NCI-H1417 treated with DMSO at 0.1 percent for 48 hours (cell line): ENCODE measurements at regions not wholly inside any gene's neighbourhood (a gene's known extent, or its start where the extent isn't known, plus 50 kb on each side); places are given as distances from the start of the nearest gene placed in this dataset.

Experiments
- DNase-seq: peaks from one replicate; lab custom pipeline; 2025; lab: John Stamatoyannopoulos, UW

DNA sequence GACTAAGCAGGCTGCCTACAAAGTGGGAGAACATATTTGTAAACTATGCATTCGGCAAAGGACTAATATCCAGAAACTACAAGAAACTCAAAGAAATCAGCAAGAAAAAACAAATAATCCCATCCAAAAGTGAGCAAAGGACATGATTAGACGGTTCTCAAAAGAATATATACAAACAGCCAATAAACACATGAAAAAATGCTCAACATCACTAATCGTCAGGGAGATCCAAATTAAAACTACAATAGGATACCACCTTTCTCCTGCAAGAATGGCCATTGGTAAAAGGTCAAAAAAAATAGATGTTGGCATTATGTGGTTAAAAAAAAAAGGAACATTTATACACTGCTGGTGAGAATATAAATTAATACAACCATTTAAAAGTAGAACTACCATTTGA is 259.6 kb upstream of the SLITRK3 start:
- DNase-seq = no peak

DNA sequence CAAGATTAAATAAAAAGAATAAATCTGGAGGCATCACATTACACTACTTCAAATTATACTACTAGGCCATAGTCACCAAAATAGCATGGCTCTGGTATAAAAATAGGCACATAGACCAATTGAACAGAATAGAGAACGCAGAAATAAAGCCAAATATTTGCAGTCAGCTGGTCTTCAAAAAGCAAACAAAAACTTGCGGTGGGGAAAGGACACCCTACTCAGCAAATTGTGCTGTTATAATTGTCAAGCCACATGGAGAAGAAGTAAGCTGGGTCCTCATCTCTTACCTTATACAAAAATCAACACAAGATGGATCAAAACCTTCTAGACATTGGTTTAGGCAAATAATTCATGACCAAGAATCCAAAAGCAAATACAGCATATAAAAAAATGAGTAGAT is 259.2 kb upstream of the SLITRK3 start:
- no peak for DNase-seq

DNA sequence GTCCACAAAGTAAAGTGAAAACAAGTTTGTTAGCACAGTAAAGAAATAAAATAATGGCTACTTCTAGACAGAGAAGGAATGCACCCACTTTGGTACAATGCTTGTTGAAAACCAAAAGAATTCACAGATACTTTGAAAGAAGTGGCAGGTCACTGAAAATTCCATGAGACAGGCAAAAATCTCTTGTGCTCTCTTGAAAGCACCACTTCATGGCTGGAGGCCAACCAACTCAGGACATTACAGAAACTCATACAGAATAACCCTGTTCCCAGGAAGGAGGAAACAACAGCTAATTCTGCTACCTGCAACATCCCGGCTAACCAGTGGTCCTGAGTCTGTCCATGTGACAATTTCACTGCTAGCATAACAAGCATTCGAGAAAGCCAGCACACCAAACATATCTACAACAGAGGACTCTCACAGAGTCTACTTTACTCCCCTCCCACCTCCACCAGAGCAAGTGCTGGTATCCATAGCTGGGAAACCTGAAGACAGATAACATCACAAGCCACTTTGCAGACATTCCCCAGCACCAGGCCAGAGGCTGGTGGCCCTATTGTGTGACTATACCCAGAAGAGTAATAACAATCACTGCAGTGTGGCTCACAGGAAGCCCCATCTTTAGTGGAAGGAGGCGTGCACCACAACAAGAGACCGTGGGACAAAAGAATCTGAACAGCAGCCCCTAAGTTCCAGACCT is 255.3 kb upstream of the SLITRK3 start:
- DNase-seq = no peak

DNA sequence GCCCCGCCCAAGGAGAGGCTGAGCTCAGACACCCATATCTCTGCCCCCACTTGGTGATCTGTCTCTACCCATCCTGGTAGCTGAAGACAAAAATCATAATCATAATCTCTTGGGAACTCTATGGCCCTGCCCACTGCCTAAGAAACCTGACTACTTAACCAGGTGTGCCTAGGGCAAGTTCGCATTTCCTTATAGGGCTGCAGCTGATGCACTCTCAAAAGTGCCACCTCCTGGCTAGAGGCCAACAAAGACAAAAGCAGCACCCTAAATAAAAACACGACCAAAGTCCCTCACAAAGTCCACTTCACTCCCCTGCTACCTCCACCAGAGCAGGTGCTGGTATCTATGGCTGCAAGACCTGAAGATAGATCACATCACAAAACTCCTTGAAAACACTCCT is 250.4 kb upstream of the SLITRK3 start:
- DNase-seq = no peak

DNA sequence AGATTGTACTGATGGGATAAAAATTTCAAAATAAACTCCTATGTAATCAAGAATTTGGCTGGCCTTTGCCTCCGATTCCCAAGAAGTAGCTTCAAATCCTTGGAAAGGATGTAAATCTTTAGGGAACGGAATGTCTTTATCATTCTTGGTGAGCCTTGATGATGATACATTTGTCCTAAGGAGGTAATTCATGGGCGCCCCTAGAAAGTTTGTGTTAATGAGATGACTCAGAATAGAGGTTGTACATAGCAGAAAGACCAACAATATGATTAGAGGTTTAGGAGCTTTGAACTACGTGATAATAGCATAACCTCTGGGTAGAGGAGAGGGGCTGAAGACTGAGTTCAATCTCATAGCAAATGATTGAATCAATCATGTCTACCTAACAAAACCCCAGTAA is 248.6 kb upstream of the SLITRK3 start:
- no peak for DNase-seq

DNA sequence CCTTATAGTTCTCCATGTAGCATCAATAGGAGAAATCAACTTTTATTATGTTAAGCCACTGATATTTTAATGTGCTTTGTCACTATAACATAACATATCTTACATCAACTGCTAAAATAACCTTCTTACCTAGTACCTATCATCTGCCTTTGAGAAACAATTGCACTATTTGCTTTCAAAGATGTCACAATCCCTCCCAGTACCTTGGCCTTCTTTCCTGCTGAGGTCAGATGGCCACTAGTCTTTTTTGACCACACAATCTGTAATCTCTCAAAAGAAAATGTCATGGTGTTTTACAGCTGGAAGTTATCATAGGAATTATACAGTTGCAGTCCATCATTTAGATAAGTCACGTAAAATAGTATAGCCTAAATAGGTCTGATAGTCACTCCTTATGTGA is 247.5 kb upstream of the SLITRK3 start:
- no peak for DNase-seq

DNA sequence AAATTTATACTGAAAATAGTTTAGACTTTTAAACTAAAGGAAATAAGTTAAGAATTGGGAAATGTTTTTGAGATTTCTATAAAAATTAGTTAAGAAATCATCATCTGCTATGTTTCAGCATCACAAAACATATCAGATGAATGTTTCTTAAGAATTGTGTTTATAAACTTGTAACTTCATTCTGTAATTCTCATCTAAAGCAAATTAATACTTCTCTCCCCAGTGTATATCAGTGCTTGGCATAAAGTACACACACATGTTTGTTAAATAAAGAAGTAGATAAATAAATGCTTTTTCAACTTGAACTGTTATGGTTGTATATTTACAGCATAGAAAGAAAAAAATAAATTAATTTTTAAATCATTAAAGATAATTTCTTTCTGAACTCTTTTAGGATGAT is 245.9 kb upstream of the SLITRK3 start:
- DNase-seq = no peak

DNA sequence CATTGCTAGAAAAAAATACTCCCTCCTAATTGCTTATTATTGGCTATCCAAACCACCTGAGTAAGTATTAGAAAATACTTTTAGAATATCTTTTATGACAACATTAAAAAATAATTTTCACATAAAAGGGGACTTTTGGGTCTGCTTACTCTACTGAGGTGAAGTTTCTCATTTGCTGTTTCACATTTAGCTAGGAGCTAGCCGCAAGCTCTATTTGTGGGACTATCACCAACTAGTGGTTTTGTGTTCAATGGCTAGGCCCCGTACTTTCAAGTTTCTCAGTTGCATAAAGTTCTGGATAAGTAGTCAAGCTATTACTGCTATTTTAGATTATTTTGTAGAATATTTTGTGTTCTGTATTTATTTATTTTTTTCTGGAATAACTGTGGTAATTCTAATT is 244.2 kb upstream of the SLITRK3 start:
- DNase-seq = no peak

DNA sequence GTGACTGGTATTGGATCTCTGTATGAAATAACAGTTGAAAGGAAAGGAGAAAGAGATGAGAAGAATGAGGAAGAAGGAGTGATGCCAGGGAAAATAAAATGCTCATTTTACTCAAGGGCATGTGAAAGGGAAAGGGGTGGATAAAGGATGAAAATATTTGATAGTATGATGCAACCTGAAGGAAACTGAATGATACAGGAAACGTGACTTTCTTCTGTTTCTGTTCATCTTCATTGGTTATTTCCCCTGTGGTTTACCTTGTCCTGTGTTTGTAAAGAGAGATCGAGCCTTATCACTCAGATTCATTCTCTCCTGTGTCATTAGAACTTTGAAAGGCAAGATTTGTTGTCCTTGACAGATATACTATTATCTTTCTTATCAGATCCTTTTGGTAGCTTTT is 243.6 kb upstream of the SLITRK3 start:
- no peak for DNase-seq

DNA sequence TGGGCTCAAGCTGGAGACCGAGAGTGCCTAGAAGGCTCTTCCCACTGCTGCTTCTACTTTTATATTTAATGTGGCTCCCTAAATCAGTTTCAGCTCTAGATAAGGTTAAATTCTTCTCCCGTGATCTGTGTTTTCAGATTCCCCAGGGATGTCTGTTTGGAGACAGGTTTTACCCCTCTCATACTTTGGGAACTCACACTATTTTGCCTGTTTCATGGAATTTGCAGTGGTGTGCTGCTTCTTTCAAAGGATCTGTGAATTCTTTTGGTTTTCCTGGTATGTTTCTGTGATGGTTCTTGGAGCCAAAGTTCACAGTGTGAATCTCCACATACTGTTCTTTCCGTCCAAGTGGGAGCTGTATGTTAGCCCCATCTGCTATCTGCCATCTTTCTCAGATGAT is 238.3 kb upstream of the SLITRK3 start:
- DNase-seq = no peak

DNA sequence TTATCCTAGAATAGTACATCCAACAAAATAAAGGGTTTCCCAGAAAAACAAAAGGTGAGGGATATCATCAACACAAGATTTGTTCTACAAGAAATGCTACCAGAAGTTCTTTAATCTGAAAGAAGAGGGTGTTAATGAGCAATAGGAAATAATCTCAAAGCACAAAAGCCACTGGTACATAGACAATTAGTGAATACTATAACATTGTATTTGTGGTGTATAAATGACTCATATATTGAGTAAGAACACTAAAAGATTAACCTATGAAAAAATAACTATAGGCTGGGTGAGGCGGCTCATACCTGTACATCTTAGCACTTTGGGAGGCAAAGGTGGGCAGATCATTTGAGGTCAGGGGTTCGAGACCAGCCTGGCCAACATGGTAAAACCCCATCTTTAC is 210.2 kb upstream of the SLITRK3 start:
- DNase-seq = no peak

DNA sequence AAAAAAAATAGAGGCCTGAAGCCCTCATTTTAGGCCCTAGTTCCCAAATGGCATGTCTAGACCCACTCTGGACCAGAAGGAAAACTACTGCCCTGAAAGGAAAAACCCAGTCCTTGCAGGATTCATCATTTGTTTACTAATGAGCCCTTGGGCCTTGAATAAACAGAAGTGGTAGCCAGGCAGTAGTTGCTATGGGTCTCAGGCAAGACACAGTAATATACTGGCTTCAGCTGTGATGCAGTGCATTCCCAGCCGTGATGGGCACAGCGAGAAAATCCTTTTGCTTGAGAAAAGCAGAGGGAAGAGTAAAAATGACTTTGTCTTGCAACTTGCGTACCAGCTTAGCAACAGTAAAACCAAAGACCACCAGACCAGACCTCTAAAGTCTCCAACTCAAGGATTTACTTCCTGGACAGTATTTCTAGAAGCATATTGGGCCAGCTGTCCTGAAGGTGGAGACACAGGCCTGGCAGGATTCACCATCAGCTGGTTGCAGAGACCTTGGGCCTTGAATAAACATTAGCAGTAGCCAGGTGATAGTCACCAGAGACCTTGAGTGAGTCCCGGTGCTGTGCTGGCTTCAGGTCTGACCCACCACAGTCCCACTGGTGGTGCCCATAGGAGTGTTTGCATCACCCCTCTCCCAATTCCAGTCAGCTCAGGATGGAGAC is 208.3 kb upstream of the SLITRK3 start:
- DNase-seq = no peak

DNA sequence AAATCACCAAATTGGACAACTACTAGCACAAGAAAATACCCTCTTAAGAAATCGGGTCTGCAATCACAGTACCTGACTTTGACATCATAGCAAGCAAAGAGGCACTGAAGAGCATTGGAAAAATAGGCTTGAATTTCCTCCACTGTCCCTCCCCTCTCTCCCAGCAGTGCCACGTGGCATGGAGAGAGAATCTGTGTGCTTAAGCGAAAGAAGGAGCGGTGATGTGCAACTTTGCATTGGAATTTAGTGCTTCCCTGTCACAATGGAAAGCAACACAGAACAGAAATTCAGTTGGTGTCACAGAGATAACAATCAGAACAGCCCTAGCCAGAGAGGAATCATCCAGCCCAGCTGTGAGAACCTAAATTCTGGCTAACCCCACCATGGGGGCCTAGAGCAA is 207.5 kb upstream of the SLITRK3 start:
- no peak for DNase-seq

DNA sequence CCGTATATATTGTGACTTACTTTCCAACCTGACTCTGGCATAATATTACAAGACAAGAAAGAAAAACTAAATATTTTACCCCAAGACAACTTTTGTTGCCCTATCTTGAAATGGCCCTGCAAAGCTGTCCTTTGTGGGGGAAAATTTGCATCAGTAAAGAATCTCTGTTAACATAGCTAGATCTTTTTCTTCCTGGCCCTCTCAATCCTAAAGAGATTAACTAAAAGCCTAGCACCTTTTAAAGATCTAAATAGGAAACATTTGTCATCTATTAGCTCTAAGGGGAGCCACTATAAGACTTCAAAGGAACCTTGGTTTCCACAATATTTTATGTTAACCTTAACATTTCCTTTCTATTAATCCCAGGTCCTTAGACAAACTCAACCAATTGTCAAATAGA is 199.0 kb upstream of the SLITRK3 start:
- no peak for DNase-seq

DNA sequence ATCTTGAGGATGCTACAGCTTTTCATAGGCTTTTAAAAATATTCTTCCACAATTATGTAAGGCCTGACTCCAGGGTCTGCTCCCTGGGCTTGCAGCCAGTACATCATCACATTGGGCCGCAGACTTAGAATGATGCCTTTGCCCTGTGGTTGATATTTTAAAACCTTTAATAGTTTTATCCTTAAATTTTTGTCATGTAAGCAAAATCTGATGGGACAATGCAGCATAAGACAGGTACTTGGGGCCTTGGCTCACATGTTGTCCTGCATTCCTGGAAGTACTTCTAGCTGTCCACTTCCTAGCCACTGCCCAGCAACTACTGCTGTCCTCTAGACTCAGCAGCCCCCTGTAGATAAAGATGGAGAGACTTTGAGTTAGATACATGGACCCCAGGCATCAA is 197.3 kb upstream of the SLITRK3 start:
- DNase-seq = no peak

DNA sequence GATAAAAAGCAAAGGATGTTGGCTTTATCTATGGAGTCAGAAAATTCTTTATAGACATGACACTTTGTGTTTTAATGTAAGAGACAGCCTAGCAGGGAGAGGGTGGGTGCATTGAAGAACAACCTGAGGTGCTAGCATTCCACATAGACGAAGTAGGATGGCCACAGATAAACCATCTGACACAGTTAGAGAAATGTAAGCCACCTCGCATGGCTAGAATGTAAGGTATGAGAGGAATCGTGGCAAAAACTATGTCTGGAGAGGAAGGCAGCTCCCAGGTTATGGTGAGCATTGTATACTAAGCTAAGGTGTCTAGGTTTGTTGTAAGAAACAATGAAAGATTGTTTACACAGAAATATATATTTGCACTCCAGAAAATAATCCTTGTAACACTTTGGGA is 194.0 kb upstream of the SLITRK3 start:
- DNase-seq = no peak

DNA sequence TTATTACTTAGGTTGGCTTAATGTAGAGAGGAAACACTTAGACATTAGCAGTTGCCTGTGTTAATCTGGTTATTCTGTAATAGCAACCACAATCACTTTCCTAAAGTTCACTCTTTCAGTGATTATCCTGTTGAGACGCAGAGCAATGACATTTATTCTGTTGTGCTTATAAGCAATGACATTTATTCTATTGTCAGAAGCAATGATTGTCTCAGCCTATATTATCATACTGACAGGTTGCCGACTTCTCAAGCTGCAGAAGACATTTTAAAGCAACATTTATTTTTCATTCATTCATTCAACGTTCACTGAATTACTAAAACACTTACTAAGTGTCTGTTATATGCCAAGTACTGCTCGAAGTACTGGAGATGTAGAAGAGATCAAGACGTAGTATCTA is 193.5 kb upstream of the SLITRK3 start:
- DNase-seq = no peak

DNA sequence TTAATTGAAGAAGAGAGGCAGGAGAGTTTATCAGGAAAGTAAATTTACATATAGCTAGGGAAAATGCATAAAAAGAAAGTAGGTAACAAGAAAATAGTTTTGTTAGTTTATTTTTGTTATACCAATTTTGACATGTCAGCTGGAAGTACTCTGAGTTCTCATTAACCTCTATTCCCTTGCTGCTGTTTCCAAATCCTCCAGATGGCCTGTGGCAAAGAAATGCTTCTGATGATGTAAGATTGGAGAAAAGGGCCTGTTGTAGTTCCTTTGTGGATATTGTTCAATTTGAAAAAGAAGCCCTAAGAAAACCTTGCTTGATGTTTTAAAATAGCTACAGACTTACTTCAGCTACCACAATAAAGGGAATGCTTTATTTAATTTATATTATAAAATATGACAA is 192.9 kb upstream of the SLITRK3 start:
- DNase-seq = no peak

DNA sequence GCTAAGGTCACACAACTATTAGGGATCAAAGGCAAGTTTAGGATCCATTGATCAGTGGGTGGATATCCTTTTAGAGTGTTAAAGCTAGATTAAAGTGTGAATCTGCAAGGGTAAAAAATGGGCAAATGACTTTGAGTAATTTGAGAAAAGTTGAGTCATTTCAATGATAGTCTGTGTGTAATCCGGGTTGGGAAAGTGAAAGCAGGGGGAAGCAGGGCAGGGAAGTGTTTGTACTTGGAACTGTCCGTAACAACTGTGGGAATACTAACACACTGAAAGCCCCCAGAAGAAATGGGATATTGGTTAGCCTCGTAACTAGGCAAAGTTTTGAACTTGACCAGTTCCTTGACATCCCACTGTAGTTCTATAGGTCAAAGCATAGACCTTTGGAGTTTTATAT is 187.2 kb upstream of the SLITRK3 start:
- DNase-seq = no peak

DNA sequence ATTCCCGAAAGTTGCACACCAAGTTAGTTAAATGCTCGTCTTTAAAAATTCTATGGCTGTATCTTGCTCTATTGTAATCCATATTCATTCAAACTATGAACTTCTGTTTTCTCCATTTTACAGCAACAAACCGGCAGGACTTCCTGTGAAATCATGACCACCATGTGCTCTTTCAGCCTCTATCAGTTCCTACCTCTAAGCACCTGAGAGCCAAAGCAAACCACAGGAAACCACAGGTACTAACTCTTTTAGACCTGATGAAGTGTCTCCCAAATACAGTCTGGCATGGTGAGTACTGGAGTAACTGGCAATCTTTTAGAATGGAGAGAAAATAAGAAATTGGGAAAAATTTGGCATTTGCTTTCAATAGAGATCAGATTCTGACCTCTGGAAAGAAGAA is 186.5 kb upstream of the SLITRK3 start:
- DNase-seq = no peak

DNA sequence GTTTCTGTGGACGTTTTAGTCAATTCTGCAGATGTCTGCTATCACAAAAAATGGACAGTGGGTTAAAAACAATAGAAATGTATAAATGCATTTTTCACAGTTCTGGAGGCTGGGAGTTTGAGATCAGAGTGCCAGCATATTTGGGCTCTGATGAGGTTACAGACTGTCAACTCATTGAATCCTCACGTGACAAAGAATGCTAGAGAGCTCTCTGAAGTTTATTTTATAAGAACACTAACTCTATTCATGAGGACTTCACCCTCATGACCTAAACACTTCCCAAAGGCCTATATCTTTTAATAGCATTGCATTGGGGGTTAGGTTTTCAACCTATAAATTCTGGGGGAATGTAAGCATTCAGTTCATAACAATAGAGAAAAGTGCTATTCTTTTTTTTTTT is 182.6 kb upstream of the SLITRK3 start:
- DNase-seq = no peak

DNA sequence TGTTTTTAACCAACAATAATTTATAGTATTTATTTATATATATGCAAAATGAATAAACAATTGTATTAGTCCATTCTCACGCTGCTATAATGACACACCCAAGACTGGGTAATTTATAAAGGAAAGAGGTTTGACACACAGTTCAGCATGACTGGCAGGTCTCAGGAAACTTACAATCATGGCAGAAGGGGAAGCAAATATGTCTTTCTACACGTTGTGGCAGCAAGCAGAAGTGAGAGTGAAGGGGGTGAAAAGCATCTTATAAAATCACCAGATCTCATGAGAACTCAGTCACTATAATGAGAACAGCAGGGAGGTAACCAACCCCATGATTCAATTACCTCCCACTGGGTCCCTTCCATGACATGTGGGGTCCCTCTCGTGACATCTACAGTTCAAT is 162.8 kb upstream of the SLITRK3 start:
- no peak for DNase-seq

DNA sequence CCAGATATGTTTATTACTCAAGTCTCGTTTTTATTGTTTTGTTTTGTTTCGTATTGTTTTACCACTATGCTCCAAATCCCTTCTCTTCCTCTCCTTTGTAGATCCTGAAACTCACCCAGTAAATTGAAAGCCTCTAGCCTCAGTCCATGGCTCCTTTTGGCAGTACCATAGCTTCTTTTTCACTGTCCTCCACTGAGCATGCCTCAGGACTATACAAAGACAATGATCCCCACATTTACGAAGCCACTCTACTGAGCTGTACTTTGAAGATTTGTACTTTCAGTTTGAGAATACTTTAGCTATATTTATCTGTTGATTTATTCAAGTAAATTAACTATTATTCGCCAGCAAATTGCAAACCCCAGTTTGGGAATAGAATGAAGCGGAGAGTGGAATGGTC is 159.1 kb upstream of the SLITRK3 start:
- no peak for DNase-seq

DNA sequence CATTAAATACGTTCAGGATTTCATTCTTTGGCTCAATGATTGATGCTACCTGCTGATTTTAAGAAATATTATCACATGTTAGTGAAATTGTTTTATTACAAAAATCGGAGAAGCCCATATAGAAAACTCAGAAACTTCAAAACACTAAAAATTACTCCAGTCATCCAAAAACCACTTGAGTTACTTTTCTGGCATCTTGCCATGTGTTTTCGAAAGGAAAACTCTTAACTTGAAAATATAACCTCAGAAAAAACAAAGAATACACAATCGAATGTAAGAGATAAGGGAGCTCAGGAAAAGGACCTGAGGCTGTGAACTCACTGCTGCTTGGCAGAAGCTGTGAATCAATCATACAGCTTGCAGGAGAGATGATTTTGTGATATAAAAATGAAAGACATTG is 151.3 kb upstream of the SLITRK3 start:
- DNase-seq = no peak
